ACHN (cell line): ENCODE measurements at regions not wholly inside any gene's neighbourhood (a gene's known extent, or its start where the extent isn't known, plus 50 kb on each side); places are given as distances from the start of the nearest gene placed in this dataset.
"Not testable (repeated sequence)": the region's sequence is repeated elsewhere in the genome, so short reads cannot be mapped to it uniquely, and the experiment has no call there.

Experiments
- DNase-seq: peaks from one replicate; pipeline ENCODE4 v3.0.0-alpha.2; 2015
- in situ Hi-C: cut with HindIII; loops from 2 replicates; pipeline ENCODE4 v1.10.0; 2017; ENCODE audit warnings: low sequenced_read_pairs, low pct_ligation_motif_present, low pct_unique_long_range_greater_than_20kb

DNA sequence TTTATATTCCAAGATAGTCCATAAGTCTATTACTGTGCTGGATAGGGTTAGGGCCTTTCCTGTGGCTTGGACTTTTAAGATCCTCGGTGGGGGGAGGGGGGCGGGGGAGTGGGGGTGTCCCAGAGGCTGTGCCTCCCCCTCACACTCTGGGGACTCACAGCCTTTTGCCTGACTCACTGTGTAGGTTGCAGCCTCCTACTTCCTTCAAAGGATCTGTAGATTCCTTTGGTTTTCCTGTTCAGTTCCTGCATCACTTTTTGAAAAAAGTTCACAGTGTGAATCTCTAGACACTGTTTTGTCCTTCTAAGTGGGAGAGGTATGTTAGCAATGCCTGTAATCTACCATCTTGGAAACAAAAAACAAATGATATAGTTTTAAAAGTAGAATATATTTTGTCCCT lies 999.9 kb downstream of the GLUD2 start:
- no peak for DNase-seq

DNA sequence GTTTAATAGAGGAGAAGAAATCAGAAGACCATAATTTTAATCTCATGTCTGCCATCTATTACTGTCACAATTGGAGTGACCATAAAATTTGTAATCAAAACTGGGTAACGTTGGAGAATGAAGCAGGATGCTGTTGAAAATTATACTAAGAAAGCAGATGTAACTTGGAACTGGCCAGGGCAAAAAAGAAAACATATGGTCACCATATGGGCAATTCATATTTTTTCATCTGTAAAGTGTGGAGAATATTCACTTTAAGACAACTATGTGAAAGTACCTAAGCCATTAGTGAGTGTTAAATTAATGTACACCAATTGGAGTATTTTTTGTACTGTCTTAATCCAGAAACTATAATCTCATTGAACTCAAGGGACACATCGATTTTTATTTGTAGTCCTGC lies 1008.0 kb downstream of the GLUD2 start:
- no peak for DNase-seq
- in situ Hi-C loops: no loop called here

More for the DNA sequence above, 999.9 kb downstream of the GLUD2 start:
- in situ Hi-C loops: no loop called here

DNA sequence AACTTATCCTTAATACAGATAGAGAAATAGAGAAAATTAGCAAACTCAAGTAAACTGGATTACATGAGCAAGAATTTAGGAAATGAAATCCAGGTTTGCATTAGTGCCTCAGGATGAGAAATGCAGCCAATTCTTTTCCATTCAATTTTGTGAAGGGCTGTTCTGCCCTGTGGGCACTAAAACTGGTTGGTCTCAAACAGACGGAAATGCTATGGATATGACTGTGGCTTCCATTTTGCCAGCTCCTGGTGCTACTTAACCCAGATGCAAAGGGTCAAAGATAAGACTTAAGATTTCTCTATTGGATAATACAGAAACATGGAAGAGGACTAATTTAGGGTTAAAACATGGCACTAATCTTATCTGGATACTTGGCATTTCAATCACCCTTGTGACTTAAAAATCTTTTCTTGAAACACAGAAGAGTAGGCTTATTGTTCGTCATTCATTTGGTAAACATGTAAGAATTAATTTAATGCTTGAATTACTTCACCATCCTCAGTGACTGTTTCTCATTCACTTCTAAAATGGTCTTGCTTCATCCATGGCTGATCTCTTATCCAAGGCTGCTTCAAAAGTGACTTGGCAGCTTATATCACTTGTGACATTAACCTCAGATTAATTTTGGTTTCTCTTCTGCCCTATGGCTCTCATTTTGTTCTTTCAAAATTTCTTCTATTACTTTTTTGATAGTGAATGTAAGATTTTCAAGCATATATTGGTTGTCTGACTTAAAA lies 1008.7 kb downstream of the GLUD2 start:
- in situ Hi-C loops: no loop called here

DNA sequence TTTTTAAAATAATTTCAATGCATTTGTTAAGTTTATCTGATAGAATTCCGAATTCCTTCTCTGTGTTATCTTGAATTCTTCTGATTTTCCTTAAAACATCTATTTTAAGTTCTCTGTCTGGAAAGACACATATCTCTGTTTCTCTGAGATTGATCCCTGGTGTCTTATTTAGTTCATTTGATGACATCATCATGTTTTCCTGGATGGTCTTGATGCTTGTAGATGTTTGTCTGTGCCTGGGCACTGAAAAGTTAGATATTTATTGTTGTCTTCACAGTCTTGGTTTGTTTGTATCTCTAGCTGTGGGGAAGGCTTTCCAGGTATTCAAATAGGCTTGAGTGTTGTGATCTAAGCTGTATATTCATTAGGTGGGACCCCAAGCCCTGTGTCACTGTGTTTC lies 1028.8 kb downstream of the GLUD2 start:
- in situ Hi-C loops: no loop called here
- no peak for DNase-seq

More for the DNA sequence above, 1008.7 kb downstream of the GLUD2 start:
- no peak for DNase-seq

DNA sequence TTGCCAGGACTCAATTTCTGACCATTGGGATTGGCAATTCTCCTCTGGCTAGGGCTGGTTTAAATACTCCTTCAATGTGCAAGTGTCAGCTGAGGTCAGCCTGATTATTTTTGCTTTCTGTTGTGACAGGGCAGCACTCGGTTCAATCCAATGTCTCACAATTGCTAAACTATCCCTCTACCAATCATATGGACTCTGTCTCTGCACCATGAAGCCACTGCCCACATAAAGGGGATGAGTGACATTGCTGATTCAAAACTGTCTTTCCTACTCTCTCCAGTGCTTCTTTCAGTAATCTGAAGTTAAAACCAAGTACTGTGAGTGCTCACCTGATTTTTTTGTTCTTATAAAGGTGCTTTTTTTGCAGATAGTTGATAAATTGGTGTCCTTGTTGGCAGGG lies 1030.7 kb downstream of the GLUD2 start:
- DNase-seq: no peak
- in situ Hi-C loops: no loop called here

DNA sequence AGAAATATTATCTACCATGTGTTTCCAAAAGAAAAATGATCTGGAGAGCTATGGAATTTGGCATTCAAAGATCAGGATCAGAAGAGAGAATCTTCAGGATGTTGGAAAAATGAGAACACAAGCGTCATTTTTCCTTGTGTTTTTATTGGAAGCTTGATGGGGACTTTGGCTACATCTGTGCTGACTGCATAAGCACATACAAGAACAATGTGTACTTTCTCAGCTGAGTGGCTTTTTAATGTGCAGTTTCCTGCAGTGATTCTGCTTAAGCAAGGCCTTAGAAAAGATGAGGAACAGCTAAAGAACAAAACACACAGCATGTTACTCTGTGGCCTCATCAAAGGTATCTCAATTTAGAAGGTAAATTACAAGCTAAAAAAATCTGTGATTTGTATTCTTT lies 1039.9 kb downstream of the GLUD2 start:
- no peak for DNase-seq
- in situ Hi-C loops: no loop called here

DNA sequence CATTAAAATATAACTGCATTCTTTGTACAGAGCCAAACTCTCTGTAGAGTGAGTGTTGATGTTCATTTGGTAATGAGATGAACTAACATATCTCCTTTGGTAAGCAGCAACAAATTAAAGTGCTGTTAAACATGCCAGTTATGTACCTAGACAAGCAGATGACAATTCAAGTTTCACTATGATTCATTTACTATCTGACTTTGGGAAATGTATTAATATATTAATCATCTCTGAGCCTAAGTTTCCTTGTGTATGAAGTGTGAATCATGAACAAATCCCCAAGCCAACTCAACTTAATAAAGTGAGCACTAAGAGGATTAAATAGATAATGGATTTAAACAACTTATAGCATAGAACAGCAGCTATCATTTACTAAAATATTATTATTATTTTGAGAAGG lies 1044.2 kb downstream of the GLUD2 start:
- in situ Hi-C loops: no loop called here
- no peak for DNase-seq

DNA sequence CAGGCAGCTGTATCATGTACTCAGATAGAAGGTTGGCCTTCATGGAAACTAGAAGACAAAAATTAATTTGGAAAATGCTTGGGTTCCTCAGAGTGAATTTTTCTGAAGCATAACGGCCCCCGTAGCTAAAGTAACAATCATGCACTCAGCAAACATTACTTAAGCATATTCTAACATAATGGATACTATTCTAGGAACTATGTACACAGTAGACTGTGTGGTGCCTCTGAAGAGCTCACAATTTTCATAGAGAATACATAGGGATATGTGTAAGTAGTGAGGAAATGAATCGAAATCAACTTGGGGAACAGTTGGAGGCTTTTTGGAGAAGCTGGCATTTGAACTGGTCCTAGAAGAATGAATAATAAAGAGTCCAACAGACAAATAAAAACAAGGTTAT lies 1045.0 kb downstream of the GLUD2 start:
- in situ Hi-C loops: no loop called here
- DNase-seq: no peak

DNA sequence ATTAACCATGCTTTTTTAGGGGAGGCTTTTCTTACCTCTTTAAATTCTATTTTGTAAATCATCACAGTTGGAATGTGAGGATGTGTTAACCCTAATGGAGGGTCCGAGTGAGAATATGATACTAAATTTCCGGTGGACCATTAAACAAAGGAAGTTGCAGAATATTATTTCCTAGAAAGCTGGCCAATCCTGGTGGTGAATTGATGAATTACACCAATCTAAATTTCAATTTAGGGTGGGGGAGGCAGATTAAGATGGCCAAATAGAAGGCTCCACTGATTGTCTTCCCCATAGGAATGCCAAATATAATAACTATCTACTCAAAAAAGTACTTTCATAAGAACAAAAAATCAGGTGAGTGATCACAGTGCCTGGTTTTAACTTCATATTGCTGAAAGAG lies 1045.6 kb downstream of the GLUD2 start:
- in situ Hi-C loops: no loop called here
- no peak for DNase-seq

DNA sequence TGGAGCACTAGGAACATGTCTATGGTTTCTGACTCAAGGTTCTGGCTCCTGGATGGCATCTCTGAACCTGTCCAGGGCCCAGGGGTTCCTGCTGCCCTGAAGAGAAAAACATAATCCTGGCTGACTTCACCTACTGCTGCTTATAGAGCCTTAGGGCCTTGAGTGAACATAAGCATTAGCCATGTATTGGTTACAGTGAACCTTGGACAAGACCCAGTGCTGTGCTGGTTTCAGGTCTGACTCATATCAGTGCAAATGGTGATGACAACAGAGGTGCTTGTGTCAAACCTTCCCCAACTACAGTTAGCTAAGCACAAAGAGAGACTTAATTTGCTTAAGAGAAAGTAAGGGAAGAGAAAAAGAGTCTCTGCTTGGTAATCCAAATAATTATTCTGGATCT lies 1047.2 kb downstream of the GLUD2 start:
- in situ Hi-C loops: no loop called here

DNA sequence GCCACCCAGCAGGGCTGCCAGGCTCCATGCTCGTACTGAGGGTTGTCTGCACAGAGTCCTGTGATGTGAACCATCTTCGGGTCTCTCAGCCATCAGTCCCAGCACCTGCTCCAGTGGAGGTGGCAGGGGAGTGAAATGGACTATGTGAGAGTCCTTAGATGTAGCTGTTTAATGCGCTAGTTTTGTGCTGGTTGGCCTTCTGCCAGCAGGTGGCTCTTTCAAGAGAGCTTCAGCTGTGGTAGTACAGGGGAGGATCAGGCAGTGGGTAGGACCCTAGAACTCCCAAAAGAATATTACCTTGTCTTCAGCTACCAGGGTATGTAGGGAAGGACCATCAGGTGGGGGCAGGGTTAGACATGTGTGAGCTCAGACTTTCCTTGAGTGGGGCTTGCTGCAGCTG lies 1066.0 kb downstream of the GLUD2 start:
- in situ Hi-C loops: no loop called here
- DNase-seq: no peak

More for the DNA sequence above, 1047.2 kb downstream of the GLUD2 start:
- DNase-seq: no peak

DNA sequence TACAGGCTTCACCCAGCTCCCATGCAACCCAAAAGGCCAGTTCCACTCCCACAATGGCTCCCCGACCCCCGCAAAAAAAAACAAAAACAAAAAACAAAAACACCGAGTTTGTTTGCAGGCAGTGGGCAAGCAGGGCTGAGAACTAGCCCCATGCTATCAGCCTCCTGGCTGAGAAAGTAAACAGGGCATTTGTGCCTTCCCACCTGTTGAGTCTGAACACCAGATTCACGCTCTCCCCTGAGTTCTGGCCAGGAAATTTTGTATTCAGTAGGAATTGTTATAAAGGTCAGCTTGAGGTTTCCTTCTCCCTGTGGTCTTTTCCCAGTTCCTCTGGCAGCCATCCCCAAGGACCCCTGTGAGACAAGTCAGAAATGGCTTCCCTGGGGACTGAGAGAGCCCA lies 1066.5 kb downstream of the GLUD2 start:
- in situ Hi-C loops: no loop called here
- DNase-seq: no peak

DNA sequence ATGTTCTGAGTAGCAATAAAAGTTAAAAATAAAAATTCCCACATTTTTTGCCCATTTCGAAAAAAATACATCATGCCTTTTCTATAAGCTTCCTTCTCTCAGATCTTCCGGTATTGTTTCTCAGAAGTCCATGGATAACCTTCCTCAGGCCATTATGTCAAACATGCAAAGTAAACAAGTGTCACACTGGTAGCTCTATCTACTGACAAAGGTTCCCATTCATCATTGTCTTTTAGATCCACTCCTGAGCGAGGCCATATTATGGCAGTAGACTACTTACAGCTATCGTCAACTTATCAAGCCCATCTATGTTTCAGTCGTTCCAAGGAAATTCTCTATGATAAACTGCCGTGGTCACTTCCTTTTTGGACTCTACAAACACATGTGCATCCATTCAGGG lies 1068.2 kb downstream of the GLUD2 start:
- no peak for DNase-seq
- in situ Hi-C loops: no loop called here

DNA sequence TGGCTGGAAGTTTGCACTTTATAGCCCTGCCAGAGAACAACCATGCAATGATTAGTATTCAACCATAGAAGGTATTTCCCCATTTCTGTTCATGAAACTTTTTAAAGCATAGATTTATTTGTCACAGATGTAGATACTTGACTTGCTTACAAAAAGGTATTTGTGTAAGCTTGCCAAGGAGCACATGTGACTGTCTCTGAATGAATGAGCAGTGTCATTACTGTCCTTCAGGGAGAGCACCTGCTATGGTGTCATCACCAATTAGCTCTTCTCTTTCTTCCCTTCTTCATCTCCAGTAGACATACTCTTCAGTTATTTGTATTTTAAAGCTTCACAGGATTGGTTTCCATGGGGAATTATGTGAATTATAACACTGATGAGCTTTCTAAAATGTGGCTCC lies 1064.7 kb upstream of the GRIA3 start:
- in situ Hi-C loops: no loop called here
- no peak for DNase-seq

DNA sequence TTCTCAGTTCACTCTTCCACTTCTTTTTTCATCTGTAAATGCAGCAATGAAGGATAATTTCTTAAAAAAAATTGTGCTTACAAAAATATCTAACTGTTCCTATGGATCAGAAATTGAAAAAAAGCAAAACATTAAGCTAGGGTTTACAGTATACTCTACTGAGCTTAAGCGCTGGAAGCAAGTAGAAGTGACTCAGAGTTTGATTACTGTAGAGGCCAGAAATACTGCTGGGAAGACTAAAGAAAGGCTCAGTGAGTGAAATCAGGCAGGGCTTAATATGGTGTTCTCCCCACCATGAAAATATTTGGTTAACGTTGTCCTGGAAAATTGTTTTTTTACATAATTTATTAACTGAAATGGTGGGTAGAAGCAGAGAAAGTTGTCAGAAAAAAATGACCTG lies 1061.8 kb upstream of the GRIA3 start:
- in situ Hi-C loops: no loop called here
- no peak for DNase-seq

DNA sequence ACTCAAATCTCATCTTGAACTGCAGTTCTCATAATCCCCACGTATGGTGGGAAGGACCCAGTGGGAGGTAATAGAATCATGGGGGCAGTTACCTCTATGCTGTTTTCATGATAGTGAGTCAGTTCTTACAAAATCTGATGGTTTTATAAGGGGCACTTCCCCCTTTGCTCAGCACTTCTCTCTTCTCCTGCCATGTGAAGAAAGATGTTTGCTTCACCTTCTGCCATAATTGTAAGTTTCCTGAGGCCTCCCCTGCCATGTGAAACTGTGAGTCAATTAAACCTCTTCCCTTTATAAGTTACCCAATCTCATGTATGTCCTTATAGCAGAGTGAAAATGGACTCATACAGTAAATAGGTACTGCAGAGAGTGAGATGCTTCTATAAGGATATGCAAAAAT lies 1050.6 kb upstream of the GRIA3 start:
- no peak for DNase-seq
- in situ Hi-C loops: no loop called here

DNA sequence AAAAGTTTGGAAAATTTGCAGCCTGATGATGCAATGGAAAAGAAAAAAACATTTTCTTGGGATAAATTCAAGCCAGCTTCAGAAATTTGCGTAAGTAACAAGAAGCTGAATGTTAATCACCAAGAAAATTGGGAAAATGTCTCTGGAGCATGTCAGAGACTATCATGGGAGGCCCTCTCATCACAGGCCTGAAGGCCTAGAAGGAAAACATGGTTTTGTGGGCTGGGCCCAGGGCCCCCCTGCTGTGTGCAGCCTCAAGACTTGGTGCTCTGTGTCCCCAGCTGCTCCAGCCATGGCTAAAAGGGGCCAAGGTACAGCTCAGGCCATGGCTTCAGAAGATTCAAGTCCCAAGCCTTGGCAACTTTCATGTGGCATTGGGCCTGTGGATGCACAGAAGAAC lies 1049.8 kb upstream of the GRIA3 start:
- in situ Hi-C loops: no loop called here
- no peak for DNase-seq

DNA sequence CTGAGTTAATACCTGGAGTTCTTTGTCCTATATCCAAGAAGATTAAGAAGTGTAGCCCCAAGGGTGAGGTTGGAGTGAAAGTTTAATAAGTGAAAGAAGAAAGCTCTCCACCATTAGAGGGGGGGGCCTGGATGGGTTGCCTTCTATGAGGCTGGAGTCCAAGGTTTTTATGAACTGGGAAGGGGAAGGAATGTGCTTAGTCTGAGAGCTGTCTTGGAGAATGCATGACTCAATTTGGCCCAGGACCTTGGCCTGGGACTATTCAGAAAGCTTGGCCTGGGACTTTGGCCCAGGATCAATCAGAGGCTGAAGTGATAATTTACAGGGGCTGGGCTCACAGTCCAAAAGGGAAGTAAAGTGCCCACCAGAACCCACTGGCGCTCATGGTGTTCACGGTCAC lies 1049.0 kb upstream of the GRIA3 start:
- DNase-seq: no peak
- in situ Hi-C loops: no loop called here

DNA sequence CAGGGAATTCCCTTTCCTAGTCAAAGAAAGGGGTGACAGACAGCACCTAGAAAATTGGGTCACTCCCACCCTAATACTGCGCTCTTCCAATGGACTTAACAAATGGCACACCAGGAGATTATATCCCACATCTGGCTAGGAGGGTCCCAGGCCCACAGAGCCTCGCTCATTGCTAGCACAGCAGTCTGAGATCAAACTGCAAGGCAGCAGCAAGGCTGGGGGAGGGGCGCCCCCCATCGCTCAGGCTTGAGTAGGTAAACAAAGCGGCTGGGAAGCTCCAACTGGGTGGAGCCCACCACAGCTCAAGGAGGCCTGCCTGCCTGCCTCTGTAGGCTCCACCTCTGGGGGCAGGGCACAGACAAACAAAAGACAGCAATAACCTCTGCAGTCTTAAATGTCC lies 1043.9 kb upstream of the GRIA3 start:
- in situ Hi-C loops, DNase-seq: not testable (repeated sequence)

DNA sequence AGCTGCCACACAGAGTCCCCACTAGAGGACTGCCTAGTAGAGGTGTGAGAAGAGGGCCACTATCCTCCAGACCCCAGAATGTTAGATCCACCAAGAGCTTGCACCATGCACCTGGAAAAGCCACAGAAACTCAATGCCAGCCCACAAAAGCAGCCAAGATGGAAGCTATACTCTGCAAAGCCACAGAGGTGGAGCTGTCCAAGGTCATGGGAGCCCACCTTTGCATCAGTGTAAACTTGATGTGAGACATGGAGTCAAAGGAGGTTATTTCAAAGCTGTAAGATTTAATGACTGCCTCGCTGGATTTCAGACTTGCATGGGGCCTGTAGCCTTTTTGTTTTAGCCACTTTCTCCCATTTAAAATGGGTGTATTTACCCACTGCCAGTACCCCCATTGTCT lies 1030.1 kb upstream of the GRIA3 start:
- in situ Hi-C loops: no loop called here

DNA sequence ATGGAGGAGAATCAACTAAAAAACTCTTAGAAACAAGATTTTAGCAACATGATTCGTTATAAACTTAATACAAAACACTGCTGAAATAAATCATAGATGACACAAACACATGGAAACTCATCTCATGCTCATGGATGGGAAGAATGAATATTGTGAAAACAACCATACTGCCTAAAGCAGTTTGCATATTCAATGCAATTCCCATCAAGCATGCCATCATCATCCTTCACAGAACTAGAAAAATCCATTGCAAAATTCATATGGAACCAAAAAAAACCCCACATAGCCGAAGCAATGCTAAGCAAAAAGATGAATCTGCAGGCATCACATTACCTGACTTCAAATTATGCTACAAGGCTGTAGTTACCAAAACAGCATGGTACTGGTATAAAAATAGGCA lies 1015.8 kb upstream of the GRIA3 start:
- in situ Hi-C loops: no loop called here
- no peak for DNase-seq

More for the DNA sequence above, 1030.1 kb upstream of the GRIA3 start:
- DNase-seq: no peak
